Adrenal gland (tissue), 9 donors: ENCODE measurements at regions not wholly inside any gene's neighbourhood (a gene's known extent, or its start where the extent isn't known, plus 50 kb on each side); places are given as distances from the start of the nearest gene placed in this dataset.

Experiments
- DNase-seq, 7 donors: peaks; one replicate each; pipeline ENCODE4 v3.0.0-alpha.2; 2019 to 2020
- H3K27ac ChIP-seq, 5 donors: fragments of 200-600 bp; sonication (generic) in 4 of 5; 1 replicate in 3 of 5; 2 replicates in 2 of 5; pipeline versions ENCODE4 v1.5.1 to v1.8.0; 2016 to 2020; ENCODE audit warnings: mild to moderate bottlenecking in 1 of 5
- H3K27me3 ChIP-seq: fragments of 200-600 bp; 2 replicates; pipeline ENCODE4 v1.8.0; 2021
- H3K36me3 ChIP-seq, 2 donors: fragments of 200-600 bp; replicated peaks in 1 of 2; 1 replicate in 1 of 2; 2 replicates in 1 of 2; pipeline versions ENCODE4 v1.5.1 to v1.8.0; 2018 to 2022
- H3K4me1 ChIP-seq, 2 donors: fragments of 200-600 bp; replicated peaks in 1 of 2; 1 replicate in 1 of 2; 2 replicates in 1 of 2; pipeline versions ENCODE4 v1.5.1 to v1.8.0; 2018 to 2021
- H3K4me3 ChIP-seq, 4 donors: fragments of 200-600 bp; sonication (generic) in 3 of 4; one replicate each; pipeline ENCODE4 v1.5.1; 2016 to 2018
- H3K9me3 ChIP-seq, 3 donors: fragments of 200-600 bp; sonication (generic) in 1 of 3; replicated peaks in 1 of 3; 1 replicate in 2 of 3; 2 replicates in 1 of 3; pipeline versions ENCODE4 v1.5.1 to v1.8.0; 2016 to 2021
- POLR2A ChIP-seq, 2 donors: fragments of 450-650 bp; IDR thresholded peaks; one replicate each; pipeline ENCODE4 v1.6.1; 2017; ENCODE audit warnings: antibody characterized with exemption in 2 of 2, mild to moderate bottlenecking in 2 of 2, moderate library complexity in 1 of 2
- WGBS, 4 donors: extraction: QIAGEN DNeasy Blood & Tissue Kit in 2 of 4; methylation state at CpG; one replicate each; pipeline versions ENCODE4 v1.1.5 to v1.1.7; 2013 to 2017; 5-methylcytosine and 5-hydroxymethylcytosine counted together
- intact Hi-C, 2 donors: fragments of 100-400 bp; cut with DNase I; formaldehyde crosslinking; loops; one replicate each; pipeline versions ENCODE4 v1.14.1 to v1.15.0; 2022 to 2023
- TF ChIP-seq, protein P1 (sequence below), 6 experiments: fragments of 450-650 bp in 4 of 6; fragments of 200-600 bp in 2 of 6; sonication (generic) in 1 of 6; IDR thresholded peaks; 1 replicate in 5 of 6; 2 replicates in 1 of 6; pipeline versions ENCODE4 v1.5.1 to v1.8.0; 2016 to 2021; ENCODE audit warnings: antibody characterized with exemption in 6 of 6, mild to moderate bottlenecking in 2 of 6, moderate library complexity in 1 of 6
- donor health status: healthy with polysubstance abuse.
- donor health status: Bipolar disorder and iron deficiency.
- donor health status: DM: yes; HTN: yes; CAD: no.
- donor health status: DM: no; HTN: no; CAD: no.
- donor health status: DM: no; HTN: no; CAD: no.

DNA sequence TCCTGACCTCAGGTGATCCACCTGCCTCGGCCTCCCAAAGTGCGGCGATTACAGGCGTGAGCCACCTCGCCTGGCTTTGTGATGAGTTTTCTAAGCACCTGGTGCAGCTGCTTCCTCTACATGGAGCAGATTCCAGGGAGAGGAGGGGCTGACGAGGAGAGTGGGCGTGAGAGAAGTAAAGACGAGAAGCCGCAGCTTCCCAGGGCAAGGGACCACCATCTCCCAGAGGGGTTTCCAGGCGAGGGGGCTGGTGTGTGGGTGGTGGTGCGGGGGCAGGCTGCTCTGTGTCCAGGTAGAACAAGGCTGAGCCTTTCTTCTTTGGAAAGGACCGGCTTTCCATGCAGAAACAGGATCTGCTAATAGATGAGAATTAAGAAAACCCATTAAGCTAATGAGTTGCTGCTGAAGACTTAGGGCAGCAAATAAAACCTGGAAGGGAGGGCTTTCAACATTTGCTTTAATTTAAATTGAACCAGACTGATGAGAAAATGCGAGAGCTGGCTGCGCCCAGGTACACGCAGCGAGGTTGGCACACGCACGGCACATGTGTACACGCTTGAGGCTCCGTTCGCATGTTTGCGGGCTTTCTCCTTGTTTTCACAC lies 236.7 kb downstream of the RBFOX3 start:
- Histone ChIP-seq H3K36me3 (no peaks in the 10 kb centered on the region), H3K9me3 (no peaks in the 10 kb centered on the region), H3K27me3 (no peaks in the 10 kb centered on the region), H3K4me3 (no peak overlapping the region), H3K4me1 (no peaks in the 10 kb centered on the region), H3K27ac (no peak overlapping the region)
- DNase-seq, result no peak
- 66 to 72% (median 68%) methylated on average over 20 to 22 of the region's 22 CpGs for WGBS, 4 donors
- intact Hi-C loops, result no loop called here
- TF ChIP-seq, protein P1, sequence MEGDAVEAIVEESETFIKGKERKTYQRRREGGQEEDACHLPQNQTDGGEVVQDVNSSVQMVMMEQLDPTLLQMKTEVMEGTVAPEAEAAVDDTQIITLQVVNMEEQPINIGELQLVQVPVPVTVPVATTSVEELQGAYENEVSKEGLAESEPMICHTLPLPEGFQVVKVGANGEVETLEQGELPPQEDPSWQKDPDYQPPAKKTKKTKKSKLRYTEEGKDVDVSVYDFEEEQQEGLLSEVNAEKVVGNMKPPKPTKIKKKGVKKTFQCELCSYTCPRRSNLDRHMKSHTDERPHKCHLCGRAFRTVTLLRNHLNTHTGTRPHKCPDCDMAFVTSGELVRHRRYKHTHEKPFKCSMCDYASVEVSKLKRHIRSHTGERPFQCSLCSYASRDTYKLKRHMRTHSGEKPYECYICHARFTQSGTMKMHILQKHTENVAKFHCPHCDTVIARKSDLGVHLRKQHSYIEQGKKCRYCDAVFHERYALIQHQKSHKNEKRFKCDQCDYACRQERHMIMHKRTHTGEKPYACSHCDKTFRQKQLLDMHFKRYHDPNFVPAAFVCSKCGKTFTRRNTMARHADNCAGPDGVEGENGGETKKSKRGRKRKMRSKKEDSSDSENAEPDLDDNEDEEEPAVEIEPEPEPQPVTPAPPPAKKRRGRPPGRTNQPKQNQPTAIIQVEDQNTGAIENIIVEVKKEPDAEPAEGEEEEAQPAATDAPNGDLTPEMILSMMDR (IDR thresholded peaks at IDR 0.05), result no peak
- TF ChIP-seq POLR2A (IDR thresholded peaks at IDR 0.05), result no peak

GRCh38 chr17:79372470-79373238 lies 238.2 kb downstream of the RBFOX3 start:
- TF ChIP-seq, protein P1 (IDR thresholded peaks at IDR 0.05), result no peak
- no peak for TF ChIP-seq POLR2A (IDR thresholded peaks at IDR 0.05)
- Histone ChIP-seq H3K36me3 (no peaks in the 10 kb centered on the region), H3K27ac (no peak overlapping the region), H3K4me3 (no peak overlapping the region), H3K27me3 (peaks cover 5% of the 10 kb centered on the region), H3K4me1 (no peaks in the 10 kb centered on the region), H3K9me3 (no peaks in the 10 kb centered on the region)
- no peak for DNase-seq
- intact Hi-C loops, result no loop called here
- WGBS, 4 donors, result 54 to 75% (median 65%) methylated on average over 11 to 16 of the region's 16 CpGs

DNA sequence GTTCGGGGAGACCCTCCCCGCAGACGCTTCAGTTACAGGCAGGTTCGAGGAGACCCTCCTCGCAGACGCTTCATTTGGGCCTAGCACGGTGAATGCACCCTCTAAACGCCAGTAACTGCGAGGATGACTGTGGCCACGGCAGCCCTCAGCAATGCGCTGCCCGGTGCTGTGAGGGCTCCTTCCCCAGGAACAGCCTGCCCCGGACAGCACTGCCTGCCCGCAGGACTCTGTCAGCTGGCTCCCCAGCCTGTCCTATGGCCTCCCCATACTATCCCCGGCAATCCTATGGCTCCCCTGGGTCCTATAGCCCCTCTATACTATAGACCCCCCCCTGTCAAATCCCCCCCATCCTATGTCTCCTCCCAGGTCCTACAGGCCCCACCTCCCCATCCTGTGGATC lies 238.9 kb downstream of the RBFOX3 start:
- 42 to 79% (median 61%) methylated on average over 2 to 15 of the region's 15 CpGs for WGBS, 4 donors
- Histone ChIP-seq H3K27ac (no peak overlapping the region), H3K4me3 (no peak overlapping the region), H3K9me3 (no peaks in the 10 kb centered on the region), H3K36me3 (no peaks in the 10 kb centered on the region), H3K27me3 (peaks cover 5% of the 10 kb centered on the region), H3K4me1 (no peaks in the 10 kb centered on the region)
- intact Hi-C loops, result no loop called here
- DNase-seq, result no peak
- TF ChIP-seq, protein P1 (IDR thresholded peaks at IDR 0.05), result no peak
- TF ChIP-seq POLR2A (IDR thresholded peaks at IDR 0.05), result no peak

GRCh38 chr17:79370594-79370993 lies 240.3 kb downstream of the RBFOX3 start:
- H3K4me1 ChIP-seq, result no peaks in the 10 kb centered on the region
- no peak for TF ChIP-seq POLR2A (IDR thresholded peaks at IDR 0.05)
- TF ChIP-seq, protein P1 (IDR thresholded peaks at IDR 0.05), result no peak
- no peak for DNase-seq
- WGBS, 4 donors, result 60 to 81% (median 69%) methylated on average over 5 of the region's 5 CpGs
- intact Hi-C loops, result no loop called here
- no peak overlapping the region for H3K27ac ChIP-seq
- no peaks in the 10 kb centered on the region for H3K9me3 ChIP-seq
- H3K4me3 ChIP-seq, result no peak overlapping the region
- no peaks in the 10 kb centered on the region for H3K36me3 ChIP-seq
- peaks cover 5% of the 10 kb centered on the region for H3K27me3 ChIP-seq
